ENCODE measurements at regions not wholly inside any gene's neighbourhood (a gene's known extent, or its start where the extent isn't known, plus 50 kb on each side); places are given as distances from the start of the nearest gene placed in this dataset.

DNA sequence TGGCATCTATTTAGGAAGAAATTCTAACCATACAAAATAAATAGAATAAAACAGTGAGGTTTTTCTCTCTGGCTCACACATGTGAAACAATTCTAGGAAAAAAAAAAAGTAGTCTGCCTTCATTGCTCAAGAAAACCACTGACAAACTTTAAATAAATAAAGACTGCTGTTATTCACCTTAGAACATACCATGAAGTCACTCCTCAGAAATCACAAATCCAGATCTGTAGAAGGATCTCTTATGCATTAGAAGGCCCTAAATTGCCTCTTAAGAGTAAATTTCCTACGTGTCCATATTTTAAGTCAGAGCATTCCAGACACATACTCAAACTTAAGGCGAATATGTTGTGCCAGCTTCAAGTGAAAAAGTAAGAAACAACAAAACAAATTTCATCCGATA is 217.3 kb downstream of the ZIC4 start:
- H4K20me1 ChIP-seq (ENCODE audit: control insufficient read depth, insufficient read depth) = no peaks in the 10 kb centered on the region
- DNase-seq (ENCODE audit: low read depth, low spot score) = no peak
- 9% methylated on average over 3 of the region's 3 CpGs for WGBS (ENCODE audit: insufficient coverage, insufficient replicate concordance, low lambda C conversion rate, missing lambda C conversion rate)
- TF ChIP-seq, protein P1, sequence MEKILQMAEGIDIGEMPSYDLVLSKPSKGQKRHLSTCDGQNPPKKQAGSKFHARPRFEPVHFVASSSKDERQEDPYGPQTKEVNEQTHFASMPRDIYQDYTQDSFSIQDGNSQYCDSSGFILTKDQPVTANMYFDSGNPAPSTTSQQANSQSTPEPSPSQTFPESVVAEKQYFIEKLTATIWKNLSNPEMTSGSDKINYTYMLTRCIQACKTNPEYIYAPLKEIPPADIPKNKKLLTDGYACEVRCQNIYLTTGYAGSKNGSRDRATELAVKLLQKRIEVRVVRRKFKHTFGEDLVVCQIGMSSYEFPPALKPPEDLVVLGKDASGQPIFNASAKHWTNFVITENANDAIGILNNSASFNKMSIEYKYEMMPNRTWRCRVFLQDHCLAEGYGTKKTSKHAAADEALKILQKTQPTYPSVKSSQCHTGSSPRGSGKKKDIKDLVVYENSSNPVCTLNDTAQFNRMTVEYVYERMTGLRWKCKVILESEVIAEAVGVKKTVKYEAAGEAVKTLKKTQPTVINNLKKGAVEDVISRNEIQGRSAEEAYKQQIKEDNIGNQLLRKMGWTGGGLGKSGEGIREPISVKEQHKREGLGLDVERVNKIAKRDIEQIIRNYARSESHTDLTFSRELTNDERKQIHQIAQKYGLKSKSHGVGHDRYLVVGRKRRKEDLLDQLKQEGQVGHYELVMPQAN (conservative IDR thresholded peaks at IDR 0.05) = no peak
- TF ChIP-seq YBX1 (IDR thresholded peaks at IDR 0.05) = no peak
- TF ChIP-seq SMAD5 (IDR thresholded peaks at IDR 0.05; ENCODE audit: low read depth) = no peak
- no peak for TF ChIP-seq POU2F2 (IDR thresholded peaks at IDR 0.05; ENCODE audit: borderline replicate concordance, low read depth, low read length)
- TF ChIP-seq, protein P2, sequence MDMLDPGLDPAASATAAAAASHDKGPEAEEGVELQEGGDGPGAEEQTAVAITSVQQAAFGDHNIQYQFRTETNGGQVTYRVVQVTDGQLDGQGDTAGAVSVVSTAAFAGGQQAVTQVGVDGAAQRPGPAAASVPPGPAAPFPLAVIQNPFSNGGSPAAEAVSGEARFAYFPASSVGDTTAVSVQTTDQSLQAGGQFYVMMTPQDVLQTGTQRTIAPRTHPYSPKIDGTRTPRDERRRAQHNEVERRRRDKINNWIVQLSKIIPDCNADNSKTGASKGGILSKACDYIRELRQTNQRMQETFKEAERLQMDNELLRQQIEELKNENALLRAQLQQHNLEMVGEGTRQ (IDR thresholded peaks at IDR 0.05; ENCODE audit: borderline replicate concordance, low read depth, low read length) = no peak
- no peak for TF ChIP-seq JUNB (IDR thresholded peaks at IDR 0.05)
- no peak for TF ChIP-seq TCF12 (IDR thresholded peaks at IDR 0.05; ENCODE audit: low read depth, low read length)
- SMC1A ChIA-PET (ENCODE audit: uncharacterized antibody, unreplicated experiment) = no interaction called here
- H3K4me2 ChIP-seq (ENCODE audit: control insufficient read depth, insufficient read depth) = no peak overlapping the region
- no peak overlapping the region for H2AFZ ChIP-seq (ENCODE audit: control insufficient read depth, low read depth, low read length)
- H3K79me2 ChIP-seq (ENCODE audit: control insufficient read depth, insufficient read depth, low read length) = no peaks in the 10 kb centered on the region
- no peak for FAIRE-seq
- no peak overlapping the region for H3K4me3 ChIP-seq
- H3K4me1 ChIP-seq (ENCODE audit: control insufficient read depth, insufficient read depth, low read length) = no peaks in the 10 kb centered on the region
- intact Hi-C loops (cut with micrococcal nuclease; ENCODE audit: unreplicated experiment) = no loop called here
- H3K9ac ChIP-seq (ENCODE audit: control insufficient read depth, insufficient read depth, low read length) = no peak overlapping the region
- H3K27me3 ChIP-seq (replicated peaks in 1 of 2; ENCODE audit: control insufficient read depth in 2 of 2, insufficient read depth in 2 of 2, low read length in 1 of 2) = no peaks in the 10 kb centered on the region
- H3K36me3 ChIP-seq (ENCODE audit: control insufficient read depth in 2 of 2, insufficient read depth in 2 of 2, low read length in 1 of 2) = no peaks in the 10 kb centered on the region
- RAD21 ChIA-PET (ENCODE audit: unreplicated experiment) = no interaction called here
- H3K9me3 ChIP-seq (replicated peaks; ENCODE audit: control insufficient read depth, insufficient read depth, low read length) = no peaks in the 10 kb centered on the region
- BruUV-seq (replicated peaks) = no TSS peak
- no peak overlapping the region for H3K27ac ChIP-seq (ENCODE audit: control insufficient read depth, insufficient read depth)
- no peak for ATAC-seq
- in situ Hi-C loops (cut with MboI) = no loop called here
- POLR2A ChIA-PET = no interaction called here
- CTCF ChIA-PET = no interaction called here
